Left lung (tissue), 4 donors: ENCODE measurements at regions not wholly inside any gene's neighbourhood (a gene's known extent, or its start where the extent isn't known, plus 50 kb on each side); places are given as distances from the start of the nearest gene placed in this dataset.
A peak's percentile ranks its signal among the peaks of the same experiment; 100 is the strongest.

Experiments used
- ATAC-seq: fragments of 200-7000 bp; cut with Tn5 transposase; one replicate; pipeline ENCODE4 v1.9.1; 2020; ENCODE audit warnings: moderate library complexity
- DNase-seq, 4 donors: peaks; one replicate each; pipeline ENCODE4 v3.0.0-alpha.2; 2013 to 2020
- H3K27ac ChIP-seq, 2 donors: fragments of 200-600 bp; sonication (generic) in 1 of 2; one replicate each; pipeline versions ENCODE4 v1.5.0 to v1.8.0; 2020 to 2021
- H3K27me3 ChIP-seq, 2 donors: fragments of 200-600 bp; sonication (generic) in 1 of 2; one replicate each; pipeline versions ENCODE4 v1.5.0 to v1.8.0; 2020 to 2021
- H3K36me3 ChIP-seq, 2 donors: fragments of 200-600 bp; sonication (generic) in 1 of 2; one replicate each; pipeline versions ENCODE4 v1.5.0 to v1.8.0; 2020 to 2021
- H3K4me1 ChIP-seq, 2 donors: fragments of 200-600 bp; one replicate each; pipeline ENCODE4 v1.8.0; 2021
- H3K4me3 ChIP-seq, 2 donors: fragments of 200-600 bp; sonication (generic) in 1 of 2; one replicate each; pipeline versions ENCODE4 v1.5.0 to v1.8.0; 2020 to 2021; ENCODE audit warnings: mild to moderate bottlenecking in 1 of 2
- H3K9me3 ChIP-seq, 2 donors: fragments of 200-600 bp; sonication (generic) in 1 of 2; one replicate each; pipeline versions ENCODE4 v1.5.0 to v1.8.0; 2020 to 2021
- CTCF ChIP-seq, 2 donors: fragments of 200-600 bp; sonication (generic) in 1 of 2; IDR thresholded peaks; one replicate each; pipeline versions ENCODE4 v1.5.0 to v1.8.0; 2021; ENCODE audit warnings: antibody characterized with exemption in 2 of 2
- intact Hi-C, 2 donors: fragments of 100-400 bp; cut with DNase I; formaldehyde crosslinking; loops; one replicate each; pipeline versions ENCODE4 v1.11.2 to v1.14.2; 2022
- donor health status: DM: no; HTN: yes; CAD: no.
- donor health status: DM: no; HTN: no; CAD: no.

GRCh38 chr2:63729362-63729761 lies 112.3 kb upstream of the UGP2 start:
- no peaks in the 10 kb centered on the region for H3K27me3 ChIP-seq
- H3K36me3 ChIP-seq = no peaks in the 10 kb centered on the region
- no peak for ATAC-seq
- H3K4me3 ChIP-seq = no peak overlapping the region
- no peak for TF ChIP-seq CTCF (IDR thresholded peaks at IDR 0.05)
- no peak overlapping the region for H3K27ac ChIP-seq
- H3K4me1 ChIP-seq = no peaks in the 10 kb centered on the region
- no peak for DNase-seq
- intact Hi-C loops = no loop called here
- no peaks in the 10 kb centered on the region for H3K9me3 ChIP-seq

- Histone ChIP-seq H3K27me3 (no peaks in the 10 kb centered on the region), H3K36me3 (no peaks in the 10 kb centered on the region), H3K4me3 (no peak overlapping the region), H3K9me3 (no peaks in the 10 kb centered on the region), H3K4me1 (no peaks in the 10 kb centered on the region), H3K27ac (no peak overlapping the region)
- intact Hi-C loops = no loop called here
- ATAC-seq (no peak), DNase-seq (no peak)
- no peak for TF ChIP-seq CTCF (IDR thresholded peaks at IDR 0.05)
These were observed 111.9 kb upstream of the UGP2 start for GRCh38 chr2:63729831-63730230.

- DNase-seq (peak in 1 of 4 donors; percentile 25), ATAC-seq (peak; percentile 44)
- Histone ChIP-seq H3K4me1 (no peaks in the 10 kb centered on the region), H3K9me3 (no peaks in the 10 kb centered on the region), H3K4me3 (no peak overlapping the region), H3K36me3 (no peaks in the 10 kb centered on the region), H3K27ac (no peak overlapping the region), H3K27me3 (no peaks in the 10 kb centered on the region)
- intact Hi-C loops = no loop called here
- no peak for TF ChIP-seq CTCF (IDR thresholded peaks at IDR 0.05)
These were observed 107.2 kb upstream of the UGP2 start for GRCh38 chr2:63734510-63734909.

GRCh38 chr2:63735263-63735662 lies 106.4 kb upstream of the UGP2 start:
- Histone ChIP-seq H3K9me3 (no peaks in the 10 kb centered on the region), H3K4me1 (no peaks in the 10 kb centered on the region), H3K27me3 (no peaks in the 10 kb centered on the region), H3K4me3 (no peak overlapping the region), H3K27ac (no peak overlapping the region), H3K36me3 (no peaks in the 10 kb centered on the region)
- intact Hi-C loops = no loop called here
- ATAC-seq = no peak
- TF ChIP-seq CTCF (IDR thresholded peaks at IDR 0.05) = no peak
- no peak for DNase-seq

- DNase-seq (no peak), ATAC-seq (no peak)
- H3K4me1 ChIP-seq = no peaks in the 10 kb centered on the region
- H3K27me3 ChIP-seq = no peaks in the 10 kb centered on the region
- H3K9me3 ChIP-seq = no peaks in the 10 kb centered on the region
- H3K36me3 ChIP-seq = no peaks in the 10 kb centered on the region
- intact Hi-C loops = no loop called here
- H3K27ac ChIP-seq = no peak overlapping the region
- no peak for TF ChIP-seq CTCF (IDR thresholded peaks at IDR 0.05)
- H3K4me3 ChIP-seq = no peak overlapping the region
These were observed 105.8 kb upstream of the UGP2 start for GRCh38 chr2:63735931-63736330.
